A549 (cell line): ENCODE measurements at regions not wholly inside any gene's neighbourhood (a gene's known extent, or its start where the extent isn't known, plus 50 kb on each side); places are given as distances from the start of the nearest gene placed in this dataset.

Experiments used
- BHLHE40 ChIP-seq: IDR thresholded peaks from 2 replicates; pipeline ENCODE4 v1.6.1; 2012; ENCODE audit warnings: low read depth, low read length, inconsistent platforms
- ESRRA ChIP-seq: fragments of 150-350 bp; IDR thresholded peaks from 2 replicates; pipeline ENCODE4 v1.6.1; 2014; ENCODE audit warnings: mild to moderate bottlenecking, low read length, borderline replicate concordance
- HDAC2 ChIP-seq: fragments of 200-600 bp; sonication (generic); IDR thresholded peaks from 2 replicates; pipeline ENCODE4 v1.6.1; 2016
- JUN ChIP-seq, 2 experiments: fragments of >200 bp; sonication (Bioruptor Twin); formaldehyde crosslinking; IDR thresholded peaks; 2 replicates in 1 of 2; 3 replicates in 1 of 2; pipeline ENCODE4 v1.6.1; 2016 to 2017
- POLR2AphosphoS2 ChIP-seq: conservative IDR thresholded peaks from 2 replicates; pipeline ENCODE4 v1.6.1; 2012; ENCODE audit warnings: low read length, improper control_type of control experiment, inconsistent platforms
- SMC3 ChIP-seq: fragments of >200 bp; sonication (Bioruptor Twin); formaldehyde crosslinking; IDR thresholded peaks from 3 replicates; pipeline ENCODE4 v1.6.1; 2018; ENCODE audit warnings: inconsistent platforms
- TP53 ChIP-seq: fragments of 250-450 bp; sonication (Bioruptor Pico); IDR thresholded peaks from 2 replicates; pipeline ENCODE4 v1.5.0; 2021; ENCODE audit warnings: mild to moderate bottlenecking, moderate library complexity
- TF ChIP-seq, protein P1 (sequence below): fragments of >200 bp; sonication (Bioruptor Twin); formaldehyde crosslinking; IDR thresholded peaks from 3 replicates; pipeline ENCODE4 v1.5.1; 2016
- TF ChIP-seq, protein P2 (sequence below): fragments of 200-600 bp; sonication (generic); IDR thresholded peaks from 2 replicates; pipeline ENCODE4 v1.6.1; 2016; ENCODE audit warnings: antibody characterized with exemption, mild to moderate bottlenecking, moderate library complexity

DNA sequence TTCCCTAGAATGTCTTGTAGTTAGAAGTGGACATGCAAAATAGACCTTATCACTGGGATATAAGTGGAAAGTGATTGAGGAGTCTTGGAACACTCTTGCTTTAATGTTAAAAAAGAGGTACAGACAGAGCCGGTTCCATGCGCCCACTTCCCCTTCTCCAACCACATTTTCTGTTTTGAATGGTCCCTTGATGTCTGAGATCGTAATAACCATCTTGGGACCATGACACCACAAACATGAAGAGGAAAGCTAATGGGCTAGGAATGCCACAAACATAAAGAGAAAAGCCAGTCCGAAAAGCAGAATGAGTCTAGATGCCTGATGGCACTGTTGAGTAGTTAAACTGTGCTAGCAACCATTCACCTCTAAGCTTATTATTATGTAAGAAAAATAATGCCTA, 54.8 kb upstream of the SPON1 start:
- TF ChIP-seq SMC3 (no peak), JUN (IDR thresholded peaks at IDR 0.05) (no peak), HDAC2 (no peak), ESRRA (no peak), BHLHE40 (no peak), TP53 (no peak), POLR2AphosphoS2 (no peak)
- TF ChIP-seq, protein P1, sequence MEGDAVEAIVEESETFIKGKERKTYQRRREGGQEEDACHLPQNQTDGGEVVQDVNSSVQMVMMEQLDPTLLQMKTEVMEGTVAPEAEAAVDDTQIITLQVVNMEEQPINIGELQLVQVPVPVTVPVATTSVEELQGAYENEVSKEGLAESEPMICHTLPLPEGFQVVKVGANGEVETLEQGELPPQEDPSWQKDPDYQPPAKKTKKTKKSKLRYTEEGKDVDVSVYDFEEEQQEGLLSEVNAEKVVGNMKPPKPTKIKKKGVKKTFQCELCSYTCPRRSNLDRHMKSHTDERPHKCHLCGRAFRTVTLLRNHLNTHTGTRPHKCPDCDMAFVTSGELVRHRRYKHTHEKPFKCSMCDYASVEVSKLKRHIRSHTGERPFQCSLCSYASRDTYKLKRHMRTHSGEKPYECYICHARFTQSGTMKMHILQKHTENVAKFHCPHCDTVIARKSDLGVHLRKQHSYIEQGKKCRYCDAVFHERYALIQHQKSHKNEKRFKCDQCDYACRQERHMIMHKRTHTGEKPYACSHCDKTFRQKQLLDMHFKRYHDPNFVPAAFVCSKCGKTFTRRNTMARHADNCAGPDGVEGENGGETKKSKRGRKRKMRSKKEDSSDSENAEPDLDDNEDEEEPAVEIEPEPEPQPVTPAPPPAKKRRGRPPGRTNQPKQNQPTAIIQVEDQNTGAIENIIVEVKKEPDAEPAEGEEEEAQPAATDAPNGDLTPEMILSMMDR: no peak
- TF ChIP-seq, protein P2, sequence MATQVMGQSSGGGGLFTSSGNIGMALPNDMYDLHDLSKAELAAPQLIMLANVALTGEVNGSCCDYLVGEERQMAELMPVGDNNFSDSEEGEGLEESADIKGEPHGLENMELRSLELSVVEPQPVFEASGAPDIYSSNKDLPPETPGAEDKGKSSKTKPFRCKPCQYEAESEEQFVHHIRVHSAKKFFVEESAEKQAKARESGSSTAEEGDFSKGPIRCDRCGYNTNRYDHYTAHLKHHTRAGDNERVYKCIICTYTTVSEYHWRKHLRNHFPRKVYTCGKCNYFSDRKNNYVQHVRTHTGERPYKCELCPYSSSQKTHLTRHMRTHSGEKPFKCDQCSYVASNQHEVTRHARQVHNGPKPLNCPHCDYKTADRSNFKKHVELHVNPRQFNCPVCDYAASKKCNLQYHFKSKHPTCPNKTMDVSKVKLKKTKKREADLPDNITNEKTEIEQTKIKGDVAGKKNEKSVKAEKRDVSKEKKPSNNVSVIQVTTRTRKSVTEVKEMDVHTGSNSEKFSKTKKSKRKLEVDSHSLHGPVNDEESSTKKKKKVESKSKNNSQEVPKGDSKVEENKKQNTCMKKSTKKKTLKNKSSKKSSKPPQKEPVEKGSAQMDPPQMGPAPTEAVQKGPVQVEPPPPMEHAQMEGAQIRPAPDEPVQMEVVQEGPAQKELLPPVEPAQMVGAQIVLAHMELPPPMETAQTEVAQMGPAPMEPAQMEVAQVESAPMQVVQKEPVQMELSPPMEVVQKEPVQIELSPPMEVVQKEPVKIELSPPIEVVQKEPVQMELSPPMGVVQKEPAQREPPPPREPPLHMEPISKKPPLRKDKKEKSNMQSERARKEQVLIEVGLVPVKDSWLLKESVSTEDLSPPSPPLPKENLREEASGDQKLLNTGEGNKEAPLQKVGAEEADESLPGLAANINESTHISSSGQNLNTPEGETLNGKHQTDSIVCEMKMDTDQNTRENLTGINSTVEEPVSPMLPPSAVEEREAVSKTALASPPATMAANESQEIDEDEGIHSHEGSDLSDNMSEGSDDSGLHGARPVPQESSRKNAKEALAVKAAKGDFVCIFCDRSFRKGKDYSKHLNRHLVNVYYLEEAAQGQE: no peak
